ENCODE measurements at regions not wholly inside any gene's neighbourhood (a gene's known extent, or its start where the extent isn't known, plus 50 kb on each side); places are given as distances from the start of the nearest gene placed in this dataset.
"Not testable (repeated sequence)": the region's sequence is repeated elsewhere in the genome, so short reads cannot be mapped to it uniquely, and the experiment has no call there.

GRCh38 chr4:13984991-13985800, 357.7 kb upstream of the BOD1L1 start:
- no peak for DNase-seq (ENCODE audit: low read depth, low spot score)

DNA sequence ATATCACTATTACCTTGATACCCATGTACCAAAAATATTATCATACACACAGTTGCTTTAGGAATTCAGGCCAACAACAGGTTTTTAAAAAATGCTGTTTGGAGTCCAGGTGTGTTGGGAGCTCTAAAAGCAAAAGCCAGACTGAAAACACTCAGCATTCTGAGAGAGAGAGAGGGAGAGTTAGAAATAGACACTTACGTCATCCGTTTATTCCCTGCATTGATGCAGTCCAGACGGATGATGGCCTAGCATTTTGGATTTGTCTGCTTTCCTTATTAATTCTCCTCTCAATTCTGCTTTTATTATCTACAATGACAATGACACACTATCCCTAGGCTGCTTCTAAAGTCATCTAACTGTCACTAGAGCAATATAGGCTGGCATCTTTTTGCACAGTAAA, 358.3 kb upstream of the BOD1L1 start:
- in situ Hi-C loops (cut with HindIII; ENCODE audit: low pct_unique_long_range_greater_than_20kb, low sequenced_read_pairs) = no loop called here
- DNase-seq (ENCODE audit: low read depth, low spot score) = no peak

More at GRCh38 chr4:13984991-13985800, 357.7 kb upstream of the BOD1L1 start:
- in situ Hi-C loops (cut with HindIII; ENCODE audit: low pct_unique_long_range_greater_than_20kb, low sequenced_read_pairs) = no loop called here

GRCh38 chr4:13986548-13986947, 359.0 kb upstream of the BOD1L1 start:
- in situ Hi-C loops (cut with HindIII; ENCODE audit: low pct_unique_long_range_greater_than_20kb, low sequenced_read_pairs) = no loop called here
- no peak for DNase-seq (ENCODE audit: low read depth, low spot score)

- peak; percentile 20 for DNase-seq (ENCODE audit: low read depth, low spot score)
- in situ Hi-C loops (cut with HindIII; ENCODE audit: low pct_unique_long_range_greater_than_20kb, low sequenced_read_pairs) = no loop called here
Observed at GRCh38 chr4:13988353-13989305, 361.1 kb upstream of the BOD1L1 start.

GRCh38 chr4:13989501-13989900, 362.0 kb upstream of the BOD1L1 start:
- DNase-seq (ENCODE audit: low read depth, low spot score) = no peak
- in situ Hi-C loops (cut with HindIII; ENCODE audit: low pct_unique_long_range_greater_than_20kb, low sequenced_read_pairs) = no loop called here

- in situ Hi-C loops (cut with HindIII; ENCODE audit: low pct_unique_long_range_greater_than_20kb, low sequenced_read_pairs) = no loop called here
- DNase-seq (ENCODE audit: low read depth, low spot score) = peak; percentile 39
Observed at GRCh38 chr4:13990596-13991589, 363.4 kb upstream of the BOD1L1 start.

DNA sequence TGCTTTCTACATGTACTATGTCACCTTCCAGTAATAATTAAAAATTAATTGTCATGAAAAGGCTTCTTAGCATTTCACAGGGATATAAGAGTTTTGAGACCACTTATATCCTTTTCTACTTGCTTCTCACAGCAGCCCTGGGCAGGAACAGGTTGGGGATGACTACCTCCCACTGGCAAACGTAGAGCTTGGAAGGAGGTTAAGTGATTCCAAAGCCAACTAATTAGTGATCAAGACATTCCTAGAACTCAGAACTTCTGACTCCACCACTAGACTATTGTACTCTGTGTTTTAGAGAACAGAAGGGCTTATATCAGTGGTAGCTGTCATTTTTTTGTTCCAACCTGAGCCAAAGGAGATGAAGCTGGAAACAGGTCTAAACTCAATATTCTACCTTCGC, 364.5 kb upstream of the BOD1L1 start:
- no peak for DNase-seq (ENCODE audit: low read depth, low spot score)
- in situ Hi-C loops (cut with HindIII; ENCODE audit: low pct_unique_long_range_greater_than_20kb, low sequenced_read_pairs) = no loop called here

DNA sequence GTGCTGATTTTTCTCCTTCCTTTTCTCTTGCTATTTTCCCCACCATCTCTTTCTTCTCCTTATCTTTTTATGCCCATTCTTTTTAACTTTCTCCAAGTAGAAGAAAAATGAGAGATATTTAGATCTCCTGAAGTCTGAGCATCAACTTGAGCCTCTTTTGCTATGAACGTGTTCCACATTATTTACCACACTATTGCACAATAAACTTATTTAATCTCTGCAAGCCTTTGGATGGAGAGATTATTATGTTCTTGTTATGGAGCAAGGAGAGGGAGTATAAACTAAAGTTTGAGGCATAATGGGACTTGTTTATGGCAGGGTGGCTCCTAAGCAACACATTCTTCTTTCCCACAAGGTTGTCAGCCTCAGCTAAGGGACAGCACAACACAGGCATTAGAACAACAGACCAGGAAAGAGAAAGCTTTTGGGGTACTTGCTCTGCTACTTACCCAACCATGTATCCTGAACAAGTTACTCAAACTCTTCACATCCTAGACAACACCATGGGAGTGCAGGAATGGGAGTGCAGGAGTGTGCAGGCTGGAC, 365.5 kb upstream of the BOD1L1 start:
- in situ Hi-C loops (cut with HindIII; ENCODE audit: low pct_unique_long_range_greater_than_20kb, low sequenced_read_pairs) = no loop called here
- DNase-seq (ENCODE audit: low read depth, low spot score) = no peak

- DNase-seq (ENCODE audit: low read depth, low spot score) = no peak
- in situ Hi-C loops (cut with HindIII; ENCODE audit: low pct_unique_long_range_greater_than_20kb, low sequenced_read_pairs) = no loop called here
Observed at GRCh38 chr4:13994016-13994415, 366.5 kb upstream of the BOD1L1 start.

GRCh38 chr4:13998850-13999445, 371.4 kb upstream of the BOD1L1 start:
- in situ Hi-C loops (cut with HindIII; ENCODE audit: low pct_unique_long_range_greater_than_20kb, low sequenced_read_pairs) = no loop called here
- DNase-seq (ENCODE audit: low read depth, low spot score) = no peak

DNA sequence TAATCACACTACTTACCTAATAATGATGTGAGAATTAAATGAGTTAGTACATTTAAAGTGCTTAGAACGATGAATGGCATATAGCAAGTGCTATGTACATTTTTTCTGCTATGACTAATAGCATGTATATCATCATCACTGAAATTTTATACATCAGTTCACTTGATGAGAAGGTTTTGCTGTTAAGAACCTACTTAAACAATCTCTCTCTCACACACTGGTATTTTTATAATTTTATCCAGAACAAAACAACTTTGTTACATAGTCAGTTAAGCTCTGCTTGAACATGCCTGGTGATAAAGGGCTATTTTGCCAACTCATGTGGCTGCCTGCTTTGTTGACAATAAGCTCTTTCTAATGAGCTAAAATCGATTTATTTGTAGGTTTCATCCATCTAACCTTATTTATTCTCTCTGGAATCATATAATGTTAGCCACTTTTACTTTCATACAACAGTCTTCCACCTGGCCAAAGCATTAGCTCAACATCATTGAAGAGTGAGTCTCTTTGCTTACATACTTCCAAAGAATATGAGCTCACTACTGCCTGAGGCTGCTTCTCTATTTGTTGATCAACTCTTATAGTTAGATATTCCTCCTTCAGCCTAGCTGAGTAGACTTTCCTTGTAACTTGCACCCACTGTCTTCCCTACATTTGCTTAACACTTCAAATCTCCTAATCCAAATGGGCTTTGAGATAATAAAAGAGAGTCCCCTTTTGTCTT, 372.7 kb upstream of the BOD1L1 start:
- in situ Hi-C loops (cut with HindIII; ENCODE audit: low pct_unique_long_range_greater_than_20kb, low sequenced_read_pairs) = no loop called here
- DNase-seq (ENCODE audit: low read depth, low spot score) = peak; percentile 64

GRCh38 chr4:14002331-14002730, 374.8 kb upstream of the BOD1L1 start:
- in situ Hi-C loops (cut with HindIII; ENCODE audit: low pct_unique_long_range_greater_than_20kb, low sequenced_read_pairs); DNase-seq (ENCODE audit: low read depth, low spot score): not testable (repeated sequence)

DNA sequence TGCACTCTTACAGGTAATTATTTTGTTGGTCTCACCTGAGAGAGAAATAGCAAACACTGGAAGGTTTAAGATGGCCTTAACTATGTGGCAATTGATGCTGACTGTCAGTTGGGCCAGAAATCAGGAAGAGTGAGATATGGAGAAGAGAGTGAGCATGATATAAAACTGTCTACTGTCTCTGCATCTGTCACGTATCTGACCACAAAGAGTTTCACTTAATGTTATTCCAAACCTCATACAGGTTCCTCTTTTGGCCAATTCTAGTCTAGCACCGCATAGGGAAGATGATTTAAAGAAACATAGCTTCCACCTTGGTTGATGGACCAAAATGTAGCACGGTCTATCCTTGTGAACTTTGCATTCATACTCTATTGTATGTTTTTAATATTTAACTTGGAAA, 381.0 kb upstream of the BOD1L1 start:
- no peak for DNase-seq (ENCODE audit: low read depth, low spot score)
- in situ Hi-C loops (cut with HindIII; ENCODE audit: low pct_unique_long_range_greater_than_20kb, low sequenced_read_pairs) = no loop called here

- in situ Hi-C loops (cut with HindIII; ENCODE audit: low pct_unique_long_range_greater_than_20kb, low sequenced_read_pairs) = no loop called here
- no peak for DNase-seq (ENCODE audit: low read depth, low spot score)
Observed at GRCh38 chr4:14018191-14018853, 390.8 kb upstream of the BOD1L1 start.

- no peak for DNase-seq (ENCODE audit: low read depth, low spot score)
- in situ Hi-C loops (cut with HindIII; ENCODE audit: low pct_unique_long_range_greater_than_20kb, low sequenced_read_pairs) = no loop called here
Observed at GRCh38 chr4:14022456-14022855, 394.9 kb upstream of the BOD1L1 start.

DNA sequence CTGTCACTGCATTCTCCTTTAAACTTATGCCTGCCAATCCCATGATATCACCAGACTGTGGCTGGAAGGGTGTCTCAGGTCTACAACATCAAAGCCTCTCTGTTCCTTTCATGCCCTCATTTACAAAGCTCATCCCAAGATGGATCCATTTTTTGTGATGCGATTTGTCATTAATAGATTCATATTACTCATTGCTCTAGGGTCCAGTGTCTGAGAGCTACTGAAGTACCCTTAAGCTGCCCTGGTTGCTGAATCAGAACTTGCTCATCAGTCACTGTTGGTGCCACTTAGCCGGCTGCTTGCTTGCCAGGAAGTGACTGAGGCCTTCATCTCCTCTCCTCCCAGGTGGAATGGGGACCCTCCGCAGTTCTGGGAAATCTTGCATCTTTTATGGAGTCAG, 395.5 kb upstream of the BOD1L1 start:
- DNase-seq (ENCODE audit: low read depth, low spot score) = no peak
- in situ Hi-C loops (cut with HindIII; ENCODE audit: low pct_unique_long_range_greater_than_20kb, low sequenced_read_pairs) = no loop called here
